ENCODE measurements at regions not wholly inside any gene's neighbourhood (a gene's known extent, or its start where the extent isn't known, plus 50 kb on each side); places are given as distances from the start of the nearest gene placed in this dataset.

DNA sequence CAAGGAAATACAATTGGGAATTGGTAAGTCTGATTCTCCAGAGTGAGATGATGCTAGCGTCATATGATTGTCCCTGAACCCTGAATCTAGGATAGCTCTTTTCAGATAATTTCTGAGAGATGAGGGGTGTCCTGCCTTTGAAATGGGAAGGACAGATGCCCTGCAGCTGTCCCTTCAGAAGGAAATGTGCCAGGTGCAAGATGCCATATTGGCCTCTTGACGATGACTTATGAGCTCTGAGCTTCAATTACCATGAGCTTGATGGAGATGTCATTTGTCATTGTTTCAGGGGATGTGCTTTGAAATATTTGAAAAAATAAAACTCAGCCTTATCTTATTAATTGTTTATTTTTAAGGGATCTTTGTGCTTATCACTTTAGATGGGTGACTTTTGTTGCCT, 185.1 kb downstream of the DACT1 start:
- TF ChIP-seq, protein P1, sequence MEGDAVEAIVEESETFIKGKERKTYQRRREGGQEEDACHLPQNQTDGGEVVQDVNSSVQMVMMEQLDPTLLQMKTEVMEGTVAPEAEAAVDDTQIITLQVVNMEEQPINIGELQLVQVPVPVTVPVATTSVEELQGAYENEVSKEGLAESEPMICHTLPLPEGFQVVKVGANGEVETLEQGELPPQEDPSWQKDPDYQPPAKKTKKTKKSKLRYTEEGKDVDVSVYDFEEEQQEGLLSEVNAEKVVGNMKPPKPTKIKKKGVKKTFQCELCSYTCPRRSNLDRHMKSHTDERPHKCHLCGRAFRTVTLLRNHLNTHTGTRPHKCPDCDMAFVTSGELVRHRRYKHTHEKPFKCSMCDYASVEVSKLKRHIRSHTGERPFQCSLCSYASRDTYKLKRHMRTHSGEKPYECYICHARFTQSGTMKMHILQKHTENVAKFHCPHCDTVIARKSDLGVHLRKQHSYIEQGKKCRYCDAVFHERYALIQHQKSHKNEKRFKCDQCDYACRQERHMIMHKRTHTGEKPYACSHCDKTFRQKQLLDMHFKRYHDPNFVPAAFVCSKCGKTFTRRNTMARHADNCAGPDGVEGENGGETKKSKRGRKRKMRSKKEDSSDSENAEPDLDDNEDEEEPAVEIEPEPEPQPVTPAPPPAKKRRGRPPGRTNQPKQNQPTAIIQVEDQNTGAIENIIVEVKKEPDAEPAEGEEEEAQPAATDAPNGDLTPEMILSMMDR (IDR thresholded peaks at IDR 0.05 in 2 of 3, conservative IDR thresholded peaks at IDR 0.05 in 1 of 3; ENCODE audit: borderline replicate concordance in 1 of 3, insufficient read depth in 1 of 3, low read depth in 2 of 3, low read length in 2 of 3) = no peak
- TF ChIP-seq SIN3A (IDR thresholded peaks at IDR 0.05; ENCODE audit: low read depth) (no peak), POLR2AphosphoS5 (IDR thresholded peaks at IDR 0.05; ENCODE audit: low read depth, low read length) (no peak)
- TF ChIP-seq, protein P2, sequence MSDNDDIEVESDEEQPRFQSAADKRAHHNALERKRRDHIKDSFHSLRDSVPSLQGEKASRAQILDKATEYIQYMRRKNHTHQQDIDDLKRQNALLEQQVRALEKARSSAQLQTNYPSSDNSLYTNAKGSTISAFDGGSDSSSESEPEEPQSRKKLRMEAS (IDR thresholded peaks at IDR 0.05) = no peak
